ENCODE measurements at regions not wholly inside any gene's neighbourhood (a gene's known extent, or its start where the extent isn't known, plus 50 kb on each side); places are given as distances from the start of the nearest gene placed in this dataset.

DNA sequence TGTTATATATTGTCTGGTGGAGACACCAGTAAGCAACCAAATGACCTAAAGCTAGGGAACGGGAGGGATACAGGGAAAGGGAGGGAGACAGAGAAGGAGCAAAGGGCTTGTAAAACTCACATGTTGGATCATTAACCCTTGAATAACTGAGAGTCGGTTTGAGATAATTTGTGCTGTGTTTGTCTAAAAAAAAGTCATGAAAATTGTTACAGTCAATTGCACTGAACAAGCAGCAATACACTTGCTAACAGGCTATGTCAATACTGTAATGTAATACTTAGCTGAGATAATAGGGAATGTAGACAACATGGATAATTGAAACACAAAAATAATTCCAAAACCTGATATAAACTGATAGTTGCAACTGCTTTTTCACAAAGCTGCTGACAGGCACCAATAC, 71.3 kb upstream of the ZNF521 start:
- TF ChIP-seq POLR2A (IDR thresholded peaks at IDR 0.05) (no peak), CTCF (IDR thresholded peaks at IDR 0.05) (no peak)
- Histone ChIP-seq H3K27ac (no peak overlapping the region), H3K36me3 (no peaks in the 10 kb centered on the region), H3K4me1 (no peaks in the 10 kb centered on the region), H3K27me3 (no peaks in the 10 kb centered on the region), H3K9me3 (no peaks in the 10 kb centered on the region), H3K4me3 (no peak overlapping the region)
- no peak for DNase-seq
- intact Hi-C loops (cut with DNase I; ENCODE audit: low total_unique reads) = no loop called here

GRCh38 chr18:25422230-25422629, 70.3 kb upstream of the ZNF521 start:
- no peaks in the 10 kb centered on the region for H3K9me3 ChIP-seq
- no peak overlapping the region for H3K4me3 ChIP-seq
- intact Hi-C loops (cut with DNase I; ENCODE audit: low total_unique reads) = no loop called here
- H3K36me3 ChIP-seq = no peaks in the 10 kb centered on the region
- no peaks in the 10 kb centered on the region for H3K4me1 ChIP-seq
- no peak overlapping the region for H3K27ac ChIP-seq
- no peak for DNase-seq
- H3K27me3 ChIP-seq = no peaks in the 10 kb centered on the region
- TF ChIP-seq CTCF (IDR thresholded peaks at IDR 0.05) = no peak
- no peak for TF ChIP-seq POLR2A (IDR thresholded peaks at IDR 0.05)

DNA sequence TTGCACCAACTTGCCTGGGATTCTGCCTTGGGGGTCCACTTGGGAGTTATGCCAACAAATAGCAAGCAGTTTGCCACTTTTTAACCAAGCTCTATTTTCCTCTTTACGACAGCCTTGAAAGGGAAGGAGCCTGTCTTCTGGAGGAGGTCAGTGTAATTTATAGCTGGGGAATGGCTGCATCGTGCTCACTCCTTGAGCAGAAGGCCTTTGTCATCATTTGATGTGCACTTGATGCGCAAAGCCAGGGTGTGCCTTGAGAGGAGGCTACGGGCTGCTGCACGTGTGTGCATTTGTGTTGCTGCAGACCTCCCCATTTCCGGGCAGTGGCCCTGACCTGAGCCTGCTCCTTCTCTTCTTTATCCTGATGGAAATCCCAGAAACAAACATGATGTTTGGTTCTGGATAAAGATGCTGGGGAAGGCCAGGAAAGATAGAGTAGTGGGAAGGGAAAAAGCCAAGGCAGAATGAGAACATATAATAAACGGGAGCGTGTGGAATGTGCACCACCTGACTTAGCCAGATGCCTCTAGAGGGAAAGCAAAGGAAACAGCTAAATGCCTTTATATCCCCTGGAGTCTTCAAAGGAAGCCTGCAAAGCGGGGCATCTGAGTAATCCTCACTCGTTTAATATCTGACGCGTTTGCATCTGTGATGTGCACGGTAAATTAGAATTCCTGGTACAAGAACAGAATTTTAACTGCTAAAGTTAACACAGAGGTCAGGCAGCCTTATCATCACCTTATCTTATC, 68.3 kb upstream of the ZNF521 start:
- Histone ChIP-seq H3K27ac (no peak overlapping the region), H3K4me1 (no peaks in the 10 kb centered on the region)
- intact Hi-C loops (cut with DNase I; ENCODE audit: low total_unique reads) = no loop called here

DNA sequence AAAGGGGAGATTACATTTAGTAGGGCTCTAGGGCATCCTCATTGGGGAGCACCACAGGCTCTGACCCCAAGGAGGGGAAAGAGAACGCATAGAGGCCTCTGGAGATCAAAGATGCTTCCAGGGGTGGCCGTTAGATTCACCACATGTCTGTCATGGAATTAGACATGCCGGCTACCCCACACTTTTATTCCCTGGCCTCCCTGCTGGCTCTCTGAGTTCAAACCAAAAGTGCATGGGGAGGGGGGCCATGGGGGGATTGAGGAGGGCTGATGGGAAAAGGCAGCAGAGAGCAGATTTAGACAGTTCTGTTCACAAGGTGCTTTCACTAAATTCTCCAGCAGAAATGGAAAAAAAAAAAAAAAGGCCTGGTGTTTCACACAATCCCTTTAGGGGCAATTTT, 64.4 kb upstream of the ZNF521 start:
- intact Hi-C loops (cut with DNase I; ENCODE audit: low total_unique reads) = no loop called here
- no peaks in the 10 kb centered on the region for H3K27me3 ChIP-seq
- no peak overlapping the region for H3K27ac ChIP-seq
- no peaks in the 10 kb centered on the region for H3K36me3 ChIP-seq
- no peak overlapping the region for H3K4me3 ChIP-seq
- no peaks in the 10 kb centered on the region for H3K9me3 ChIP-seq
- TF ChIP-seq CTCF (IDR thresholded peaks at IDR 0.05) (no peak), POLR2A (IDR thresholded peaks at IDR 0.05) (no peak)
- DNase-seq = no peak
- H3K4me1 ChIP-seq = no peaks in the 10 kb centered on the region

More for the DNA sequence above, 68.3 kb upstream of the ZNF521 start:
- no peak for DNase-seq
- Histone ChIP-seq H3K4me3 (no peak overlapping the region), H3K36me3 (no peaks in the 10 kb centered on the region), H3K27me3 (no peaks in the 10 kb centered on the region), H3K9me3 (no peaks in the 10 kb centered on the region)
- TF ChIP-seq POLR2A (IDR thresholded peaks at IDR 0.05) = no peak
- no peak for TF ChIP-seq CTCF (IDR thresholded peaks at IDR 0.05)

DNA sequence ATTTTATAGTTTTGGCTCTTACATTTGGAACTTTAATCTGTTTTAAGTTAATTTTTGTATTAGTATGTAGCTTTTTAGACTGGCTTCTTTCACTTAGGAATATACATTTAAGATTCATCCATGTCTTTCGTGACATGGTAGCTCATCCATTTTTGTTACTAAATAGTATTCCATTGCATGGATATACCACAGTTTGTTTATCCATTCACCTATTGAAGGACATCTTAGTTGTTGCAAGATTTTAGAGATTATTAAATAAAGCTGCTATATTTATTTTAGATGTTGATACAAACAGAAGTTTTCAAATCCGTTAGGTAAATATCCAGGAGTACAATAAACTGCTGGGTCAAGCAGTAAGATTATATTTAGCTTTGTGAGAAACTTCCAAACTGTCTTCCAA, 58.0 kb upstream of the ZNF521 start:
- no peak for TF ChIP-seq POLR2A (IDR thresholded peaks at IDR 0.05)
- TF ChIP-seq CTCF (IDR thresholded peaks at IDR 0.05) = no peak
- H3K36me3 ChIP-seq = no peaks in the 10 kb centered on the region
- no peak for DNase-seq
- no peaks in the 10 kb centered on the region for H3K9me3 ChIP-seq
- intact Hi-C loops (cut with DNase I; ENCODE audit: low total_unique reads) = no loop called here
- no peak overlapping the region for H3K27ac ChIP-seq
- H3K4me1 ChIP-seq = no peaks in the 10 kb centered on the region
- H3K27me3 ChIP-seq = no peaks in the 10 kb centered on the region
- no peak overlapping the region for H3K4me3 ChIP-seq

Data from uterus (tissue), 3 donors.